GM12874 (cell line): ENCODE measurements at regions not wholly inside any gene's neighbourhood (a gene's known extent, or its start where the extent isn't known, plus 50 kb on each side); places are given as distances from the start of the nearest gene placed in this dataset.

Experiments used
- TF ChIP-seq, protein P1 (sequence below): IDR thresholded peaks from 2 replicates; pipeline ENCODE4 v1.5.1; 2011; ENCODE audit warnings: low read depth, mild to moderate bottlenecking, control low read depth, low read length, moderate library complexity; ENCODE audit not compliant: insufficient read depth

DNA sequence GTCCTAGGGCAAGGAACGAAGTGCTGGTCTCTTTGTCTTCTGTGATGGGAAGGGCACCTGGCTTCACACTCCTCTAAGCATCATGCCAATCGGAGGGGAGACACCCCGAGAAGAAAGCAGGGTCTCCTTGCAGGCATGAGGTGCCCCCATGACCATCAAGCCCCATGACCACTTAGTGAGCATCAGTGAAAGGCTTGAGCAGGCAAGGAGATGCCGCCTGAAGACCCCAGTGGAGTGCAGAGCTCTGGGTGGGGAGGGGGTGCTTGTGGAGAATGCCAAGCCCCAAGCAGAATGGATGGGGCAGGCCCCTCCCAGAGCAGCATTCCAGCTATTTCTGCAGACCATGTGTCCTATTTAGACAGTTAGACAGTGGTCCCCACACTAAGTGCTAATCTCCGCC, 232.7 kb upstream of the TNRC6C start:
- TF ChIP-seq, protein P1, sequence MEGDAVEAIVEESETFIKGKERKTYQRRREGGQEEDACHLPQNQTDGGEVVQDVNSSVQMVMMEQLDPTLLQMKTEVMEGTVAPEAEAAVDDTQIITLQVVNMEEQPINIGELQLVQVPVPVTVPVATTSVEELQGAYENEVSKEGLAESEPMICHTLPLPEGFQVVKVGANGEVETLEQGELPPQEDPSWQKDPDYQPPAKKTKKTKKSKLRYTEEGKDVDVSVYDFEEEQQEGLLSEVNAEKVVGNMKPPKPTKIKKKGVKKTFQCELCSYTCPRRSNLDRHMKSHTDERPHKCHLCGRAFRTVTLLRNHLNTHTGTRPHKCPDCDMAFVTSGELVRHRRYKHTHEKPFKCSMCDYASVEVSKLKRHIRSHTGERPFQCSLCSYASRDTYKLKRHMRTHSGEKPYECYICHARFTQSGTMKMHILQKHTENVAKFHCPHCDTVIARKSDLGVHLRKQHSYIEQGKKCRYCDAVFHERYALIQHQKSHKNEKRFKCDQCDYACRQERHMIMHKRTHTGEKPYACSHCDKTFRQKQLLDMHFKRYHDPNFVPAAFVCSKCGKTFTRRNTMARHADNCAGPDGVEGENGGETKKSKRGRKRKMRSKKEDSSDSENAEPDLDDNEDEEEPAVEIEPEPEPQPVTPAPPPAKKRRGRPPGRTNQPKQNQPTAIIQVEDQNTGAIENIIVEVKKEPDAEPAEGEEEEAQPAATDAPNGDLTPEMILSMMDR: no peak

DNA sequence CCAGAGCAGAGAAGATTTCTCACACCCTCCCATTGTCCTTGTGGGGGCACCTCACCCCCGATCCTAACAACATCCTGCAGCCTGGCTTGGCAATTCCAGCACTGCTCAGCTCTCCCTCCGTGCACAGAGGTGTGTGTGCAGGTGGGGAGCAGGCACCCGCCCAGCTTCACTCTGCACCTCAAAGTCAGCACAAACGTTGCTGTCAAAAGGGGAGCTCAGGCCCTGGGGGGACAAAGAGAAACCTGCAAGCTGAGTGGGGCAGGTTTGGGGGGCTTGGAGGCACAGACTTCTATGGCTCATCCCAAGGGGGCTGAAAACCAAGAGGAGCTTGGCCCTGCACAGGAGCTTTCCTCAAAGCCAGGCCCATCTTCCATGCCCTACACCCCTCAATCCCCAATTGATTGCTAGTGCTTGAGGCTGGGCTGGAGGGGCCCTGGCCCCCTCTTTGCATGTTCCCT, 231.9 kb upstream of the TNRC6C start:
- TF ChIP-seq, protein P1: no peak

DNA sequence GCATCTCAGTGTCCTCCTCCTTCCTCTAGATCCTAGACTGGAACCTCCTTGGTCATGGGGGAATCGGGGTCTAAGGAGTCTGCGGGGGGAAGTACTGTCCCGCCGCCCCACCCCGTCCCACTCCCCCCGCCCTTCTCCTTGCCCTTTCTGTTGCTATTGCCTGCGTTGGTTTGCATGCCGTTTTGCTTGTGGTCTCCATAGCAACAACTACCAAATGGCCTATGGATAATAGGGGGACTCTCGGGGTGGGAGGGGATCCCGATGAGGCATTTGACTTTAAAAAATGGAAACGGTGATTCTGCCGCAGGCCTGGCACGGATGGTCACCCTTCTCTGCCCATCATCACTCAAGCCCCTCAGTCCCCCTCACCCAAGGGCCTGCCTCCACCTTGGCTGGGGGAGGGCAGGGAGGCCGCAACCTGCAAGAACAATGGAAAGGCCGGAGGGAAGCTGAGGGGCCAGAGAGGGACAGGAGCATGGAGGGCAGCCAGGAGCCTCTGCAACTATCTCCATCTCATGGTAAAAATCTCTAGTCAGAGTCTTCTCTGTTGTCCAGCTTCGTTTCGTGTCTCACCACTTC, 231.4 kb upstream of the TNRC6C start:
- TF ChIP-seq, protein P1: no peak

DNA sequence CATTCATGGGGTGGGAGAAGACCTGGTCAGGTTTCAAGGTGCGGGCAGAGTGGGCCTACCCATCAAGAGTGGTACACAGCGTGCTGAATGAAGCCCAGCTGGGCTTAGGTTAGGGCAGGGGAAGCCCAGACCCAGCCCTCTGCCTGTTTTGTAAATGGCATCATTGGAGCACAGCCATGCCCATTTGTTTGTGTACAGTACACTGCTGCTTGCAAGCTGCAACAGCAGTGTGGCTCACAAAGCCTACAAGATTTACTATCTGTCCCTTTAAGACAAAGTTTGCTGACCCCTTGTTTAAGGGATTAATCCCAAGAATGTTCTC, 230.1 kb upstream of the TNRC6C start:
- TF ChIP-seq, protein P1: no peak

DNA sequence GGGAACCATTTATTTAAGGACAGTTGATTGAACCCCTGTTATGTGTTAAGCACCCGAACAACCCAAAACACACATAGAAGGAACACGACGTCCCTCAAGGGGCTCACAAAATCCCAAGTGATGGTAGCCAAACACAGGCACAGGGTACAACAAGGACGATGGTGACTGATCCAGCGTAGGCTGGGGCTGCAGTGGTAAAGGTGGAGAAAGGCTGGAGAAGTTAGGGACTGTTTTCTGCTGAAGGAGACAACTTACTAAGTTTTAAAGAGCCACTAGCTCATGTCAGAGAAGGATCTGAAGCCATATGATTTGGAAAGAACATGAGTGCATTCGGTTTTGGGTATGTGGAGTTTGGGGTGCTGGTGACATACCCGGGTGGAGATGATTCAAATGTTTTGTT, 229.6 kb upstream of the TNRC6C start:
- TF ChIP-seq, protein P1: no peak

DNA sequence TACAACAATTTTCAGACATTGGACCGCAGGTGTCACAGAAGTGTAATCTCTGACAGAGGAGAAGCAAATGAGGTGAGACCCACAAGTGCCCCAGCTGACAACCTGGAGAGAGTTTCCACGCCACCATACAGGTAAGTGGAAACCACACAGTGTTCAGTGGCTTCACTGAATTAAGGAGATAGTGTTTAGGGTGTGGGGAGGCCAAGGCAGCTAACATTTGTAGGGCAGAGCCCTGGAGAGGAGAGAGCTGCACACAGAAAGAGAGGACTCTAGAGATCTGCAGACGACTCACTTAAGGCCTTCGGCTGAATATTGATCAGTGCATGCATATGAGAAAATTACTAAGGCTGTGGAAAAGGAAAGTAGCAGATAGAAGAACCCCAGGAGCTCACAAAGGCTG, 228.9 kb upstream of the TNRC6C start:
- TF ChIP-seq, protein P1: no peak

DNA sequence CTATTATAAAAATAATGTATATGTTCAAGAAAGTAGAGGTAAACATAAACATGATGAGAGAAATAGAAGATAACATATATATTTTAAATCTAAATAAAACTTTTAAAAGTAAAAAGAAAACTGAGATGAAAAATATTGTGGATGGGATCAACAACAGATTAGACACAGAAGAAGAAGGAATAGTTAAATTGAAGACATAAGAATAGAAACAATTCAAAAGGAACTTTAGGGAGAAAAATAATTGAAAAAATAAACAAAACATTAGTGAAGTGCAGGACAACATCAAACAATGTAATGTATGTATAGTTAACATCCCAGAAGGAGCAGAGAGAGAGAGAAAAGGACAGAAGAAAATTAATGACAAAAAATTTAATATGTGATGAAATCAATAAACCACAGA, 228.1 kb upstream of the TNRC6C start:
- TF ChIP-seq, protein P1: no peak
